Natural killer cell (primary cell): ENCODE measurements at regions not wholly inside any gene's neighbourhood (a gene's known extent, or its start where the extent isn't known, plus 50 kb on each side); places are given as distances from the start of the nearest gene placed in this dataset.

Source experiments
- ATAC-seq, 3 donors: fragments of 150-1000 bp in 2 of 3; fragments of 200-7000 bp in 1 of 3; cut with Tn5 transposase; 1 replicate in 1 of 3; 2 replicates in 2 of 3; pipeline ENCODE4 v1.10.0; 2021; ENCODE audit warnings: mild to moderate bottlenecking in 2 of 3, moderate library complexity in 2 of 3
- DNase-seq, 2 donors: peaks; one replicate each; pipeline versions ENCODE4 v3.0.0 to v3.0.0-alpha.2; 2013 to 2021; ENCODE audit warnings: mixed read lengths in 1 of 2
- H3K27ac ChIP-seq: one replicate; pipeline ENCODE4 v1.5.1; 2013; ENCODE audit warnings: mild to moderate bottlenecking, low read length
- H3K27me3 ChIP-seq: one replicate; pipeline ENCODE4 v1.6.1; 2013; ENCODE audit warnings: low read length; ENCODE audit not compliant: control insufficient read depth, insufficient read depth
- H3K36me3 ChIP-seq: one replicate; pipeline ENCODE4 v1.6.1; 2013; ENCODE audit warnings: low read length; ENCODE audit not compliant: control insufficient read depth, insufficient read depth
- H3K4me1 ChIP-seq: one replicate; pipeline ENCODE4 v1.6.1; 2013; ENCODE audit warnings: low read length; ENCODE audit not compliant: control insufficient read depth, insufficient read depth
- H3K4me3 ChIP-seq: one replicate; pipeline ENCODE4 v1.5.1; 2013; ENCODE audit warnings: low read length
- H3K9me3 ChIP-seq: one replicate; pipeline ENCODE4 v1.6.1; 2013; ENCODE audit warnings: low read length; ENCODE audit not compliant: control insufficient read depth, insufficient read depth
- H3K27ac Mint-ChIP-seq, 2 donors: one replicate each; pipeline ENCODE4 v1.8.0; 2022; ENCODE audit warnings: mild to moderate bottlenecking in 2 of 2, mixed read lengths in 2 of 2, moderate library complexity in 1 of 2
- H3K27me3 Mint-ChIP-seq, 2 donors: one replicate each; pipeline ENCODE4 v1.8.0; 2022; ENCODE audit warnings: low read depth in 2 of 2, mixed read lengths in 2 of 2
- H3K36me3 Mint-ChIP-seq: one replicate; pipeline ENCODE4 v1.8.0; 2022; ENCODE audit warnings: mixed read lengths
- H3K4me1 Mint-ChIP-seq, 2 donors: one replicate each; pipeline ENCODE4 v1.8.0; 2022; ENCODE audit warnings: mixed read lengths in 2 of 2
- H3K4me3 Mint-ChIP-seq: one replicate; pipeline ENCODE4 v1.8.0; 2022; ENCODE audit warnings: mild to moderate bottlenecking, moderate library complexity, mixed read lengths
- H3K9me3 Mint-ChIP-seq, 2 donors: one replicate each; pipeline ENCODE4 v1.8.0; 2022; ENCODE audit warnings: mixed read lengths in 2 of 2
- CTCF ChIP-seq: fragments of 200-600 bp; IDR thresholded peaks from one replicate; pipeline ENCODE4 v1.8.0; 2022; ENCODE audit warnings: antibody characterized with exemption
- WGBS: methylation state at CpG from one replicate; pipeline ENCODE4 v1.1.7; 2013; ENCODE audit warnings: missing lambda C conversion rate; ENCODE audit not compliant: insufficient coverage; 5-methylcytosine and 5-hydroxymethylcytosine counted together
- intact Hi-C: fragments of 100-400 bp; cut with micrococcal nuclease; formaldehyde crosslinking; loops from one replicate; pipeline ENCODE4 v1.14.2; 2022

- peaks cover 6 to 13% of the 10 kb centered on the region in 2 donors for H3K27me3 Mint-ChIP-seq
- H3K4me3 Mint-ChIP-seq, result no peak overlapping the region
- TF ChIP-seq CTCF, result no peak
- H3K4me1 Mint-ChIP-seq, result no peaks in the 10 kb centered on the region
- Histone ChIP-seq H3K27ac (no peak overlapping the region), H3K4me1 (no peaks in the 10 kb centered on the region), H3K36me3 (no peaks in the 10 kb centered on the region), H3K9me3 (no peaks in the 10 kb centered on the region), H3K27me3 (no peaks in the 10 kb centered on the region), H3K4me3 (no peak overlapping the region)
- intact Hi-C loops, result no loop called here
- WGBS, result 60% methylated on average over 1 of the region's 1 CpG
- ATAC-seq (no peak), DNase-seq (no peak)
- H3K27ac Mint-ChIP-seq, result no peak overlapping the region
- no peaks in the 10 kb centered on the region for H3K36me3 Mint-ChIP-seq
- no peaks in the 10 kb centered on the region for H3K9me3 Mint-ChIP-seq
Measured at GRCh38 chr10:27366769-27367168, 126.2 kb upstream of the ACBD5 start.

GRCh38 chr10:27364028-27364427 lies 123.4 kb upstream of the ACBD5 start:
- no peaks in the 10 kb centered on the region for H3K9me3 Mint-ChIP-seq
- no peak for ATAC-seq

GRCh38 chr10:27360581-27361172 lies 120.1 kb upstream of the ACBD5 start:
- peak; percentile 74 to 93 for DNase-seq
- Histone ChIP-seq H3K9me3 (no peaks in the 10 kb centered on the region), H3K4me1 (no peaks in the 10 kb centered on the region), H3K36me3 (no peaks in the 10 kb centered on the region), H3K4me3 (no peak overlapping the region), H3K27ac (no peak overlapping the region), H3K27me3 (no peaks in the 10 kb centered on the region)
- no peak overlapping the region for H3K4me3 Mint-ChIP-seq
- peak; percentile 92 for TF ChIP-seq CTCF
- intact Hi-C loops, result loop anchor here (1.0 to 2.0 kb wide), 2 partner anchors 136 to 470 kb away; no protein-coding TSS in a partner anchor
- no peak overlapping the region for H3K27ac Mint-ChIP-seq
- ATAC-seq, result peak; percentile 89 to 99 (median 99)
- 8% methylated on average over 1 of the region's 3 CpGs for WGBS
- H3K4me1 Mint-ChIP-seq, result peaks cover 0 to 5% of the 10 kb centered on the region in 2 donors
- no peaks in the 10 kb centered on the region for H3K36me3 Mint-ChIP-seq
- H3K9me3 Mint-ChIP-seq, result no peaks in the 10 kb centered on the region
- H3K27me3 Mint-ChIP-seq, result peaks cover 0 to 6% of the 10 kb centered on the region in 2 donors

More at GRCh38 chr10:27364028-27364427, 123.4 kb upstream of the ACBD5 start:
- H3K36me3 Mint-ChIP-seq, result no peaks in the 10 kb centered on the region
- no peak overlapping the region for H3K4me3 Mint-ChIP-seq
- no peak overlapping the region for H3K27ac Mint-ChIP-seq
- H3K27me3 ChIP-seq, result no peaks in the 10 kb centered on the region
- no peak for DNase-seq
- H3K27ac ChIP-seq, result no peak overlapping the region
- H3K4me3 ChIP-seq, result no peak overlapping the region
- H3K27me3 Mint-ChIP-seq, result peaks cover 4 to 13% of the 10 kb centered on the region in 2 donors
- no peaks in the 10 kb centered on the region for H3K36me3 ChIP-seq
- peaks cover 0 to 5% of the 10 kb centered on the region in 2 donors for H3K4me1 Mint-ChIP-seq
- intact Hi-C loops, result no loop called here
- H3K9me3 ChIP-seq, result no peaks in the 10 kb centered on the region
- TF ChIP-seq CTCF, result no peak
- no peaks in the 10 kb centered on the region for H3K4me1 ChIP-seq
- 86% methylated on average over 8 of the region's 8 CpGs for WGBS
